CD4-positive, alpha-beta T cell treated with Interleukin-1 beta for 1 hour (primary cell): ENCODE measurements at regions not wholly inside any gene's neighbourhood (a gene's known extent, or its start where the extent isn't known, plus 50 kb on each side); places are given as distances from the start of the nearest gene placed in this dataset.
A peak's percentile ranks its signal among the peaks of the same experiment; 100 is the strongest.
"Not testable (repeated sequence)": the region's sequence is repeated elsewhere in the genome, so short reads cannot be mapped to it uniquely, and the experiment has no call there.

Experiments used
- DNase-seq, 2 donors: peaks; one replicate each; pipeline ENCODE4 v3.0.0-alpha.2; 2020 to 2022

DNA sequence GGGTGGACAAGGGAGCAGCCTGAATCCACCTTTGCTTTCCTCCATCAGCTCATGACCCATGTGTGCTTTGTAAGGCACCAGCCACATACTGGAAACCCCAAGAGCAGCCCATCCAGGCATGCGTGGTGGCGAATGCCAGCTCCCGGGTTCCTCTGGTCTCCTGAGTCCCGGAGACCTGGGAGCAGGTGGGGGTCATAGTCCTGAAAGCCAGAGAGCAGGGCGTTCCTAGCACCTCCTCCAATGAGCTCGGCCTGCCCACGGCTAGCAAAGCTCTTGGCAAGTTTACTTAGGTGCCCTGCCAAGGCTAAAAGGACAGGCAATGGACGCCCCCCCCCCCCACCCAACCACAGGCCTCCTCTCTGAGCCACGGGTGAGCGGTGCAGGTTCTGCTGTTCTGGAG, 3960.2 kb upstream of the TPTE start:
- not testable (repeated sequence) for DNase-seq

DNA sequence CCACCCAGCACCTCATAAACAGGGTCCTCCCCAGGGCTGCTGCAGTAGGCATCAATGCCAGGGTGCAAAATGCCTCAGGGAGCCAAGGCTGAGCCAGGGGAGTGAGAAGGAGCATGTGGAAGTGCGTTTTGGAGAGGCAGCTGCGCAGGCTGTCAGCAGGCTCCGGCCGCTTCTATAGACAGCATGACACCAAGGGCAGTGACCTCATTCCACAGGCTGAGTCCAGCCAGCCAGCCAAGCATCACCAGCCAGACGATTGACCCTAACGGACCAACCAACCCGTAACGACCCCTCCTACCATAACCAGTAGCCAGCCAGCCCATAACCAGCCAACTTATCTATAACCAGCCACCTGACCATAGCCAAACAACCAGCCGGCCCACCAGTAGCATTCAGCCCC, 3959.8 kb upstream of the TPTE start:
- not testable (repeated sequence) for DNase-seq

DNA sequence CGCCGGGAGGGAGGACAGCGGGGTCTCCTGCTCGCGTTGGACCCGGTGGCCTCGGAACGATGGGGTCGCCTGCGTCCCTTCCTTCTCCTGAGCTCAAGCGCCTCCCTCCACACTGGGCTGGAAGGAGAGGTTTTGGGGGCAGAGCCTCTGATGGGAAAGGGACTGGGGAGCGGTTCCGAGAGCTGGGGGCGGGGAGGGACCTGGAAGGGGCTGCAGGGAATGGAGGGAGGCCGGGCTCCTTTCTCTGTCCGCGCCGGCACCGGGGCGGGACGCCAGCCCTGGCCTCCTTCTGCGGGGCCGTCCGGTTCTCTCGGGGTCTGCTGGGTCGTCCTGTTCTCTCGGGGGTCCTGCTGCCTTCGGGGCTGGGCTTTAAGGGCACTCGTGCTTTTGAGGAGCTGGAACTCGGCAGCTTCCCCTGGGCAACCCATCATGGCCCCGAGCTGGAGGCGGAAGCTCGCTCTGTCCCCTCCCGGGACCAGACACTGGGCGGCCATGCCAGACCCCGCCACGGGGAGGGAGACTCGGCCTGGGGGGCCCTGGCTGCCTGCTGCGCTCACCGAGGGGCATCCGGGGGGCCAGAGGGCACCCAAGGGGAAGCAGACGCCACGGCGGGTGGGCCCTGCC, 3956.7 kb upstream of the TPTE start:
- DNase-seq: not testable (repeated sequence)

DNA sequence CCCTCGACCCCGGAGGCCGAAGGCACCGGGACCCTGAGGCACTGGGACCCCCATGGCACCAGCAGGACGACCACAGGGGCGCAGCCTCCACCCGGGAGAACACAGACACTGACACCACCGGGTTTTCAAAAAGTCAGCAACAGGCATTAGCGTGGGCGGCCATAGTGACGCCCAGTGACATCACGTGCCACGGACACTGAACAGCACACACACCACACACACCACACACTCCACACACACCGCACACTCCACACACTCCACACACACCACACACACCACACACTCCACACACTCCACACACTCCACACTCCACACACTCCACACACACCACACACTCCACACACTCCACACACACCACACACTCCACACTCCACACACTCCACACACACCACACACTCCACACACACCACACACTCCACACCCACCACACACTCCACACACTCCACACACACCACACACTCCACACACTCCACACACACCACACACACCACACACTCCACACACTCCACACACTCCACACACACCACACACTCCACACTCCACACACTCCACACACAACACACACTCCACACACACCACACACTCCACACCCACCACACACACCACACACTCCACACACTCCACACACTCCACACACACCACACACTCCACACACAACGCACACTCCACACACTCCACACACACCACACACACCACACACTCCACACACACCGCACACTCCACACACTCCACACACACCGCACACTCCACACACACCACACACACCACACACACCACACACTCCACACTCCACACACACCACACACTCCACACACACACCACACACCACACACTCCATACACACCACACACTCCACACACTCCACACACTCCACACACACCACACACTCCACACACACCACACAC, 3955.9 kb upstream of the TPTE start:
- DNase-seq: peak; percentile 56 to 67

DNA sequence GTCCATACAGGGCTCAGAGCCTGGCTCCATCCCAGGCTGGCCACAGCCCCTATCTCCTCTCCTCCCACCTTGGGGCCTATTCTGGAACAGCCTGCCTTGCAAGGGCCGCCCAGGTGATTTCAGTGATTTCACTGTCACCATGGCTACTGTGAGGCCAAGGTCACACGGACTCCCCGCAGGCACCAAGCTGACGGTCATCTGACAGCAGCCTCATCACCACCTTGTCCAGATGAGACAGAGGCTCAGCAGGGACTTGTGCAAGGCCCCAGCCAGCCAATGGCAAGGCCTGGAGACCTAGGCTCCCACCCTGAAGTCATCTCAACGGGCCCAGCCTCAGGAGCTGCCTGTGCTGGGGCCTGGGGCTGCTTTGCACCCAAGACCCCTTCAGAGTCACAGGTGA, 3953.8 kb upstream of the TPTE start:
- not testable (repeated sequence) for DNase-seq

DNA sequence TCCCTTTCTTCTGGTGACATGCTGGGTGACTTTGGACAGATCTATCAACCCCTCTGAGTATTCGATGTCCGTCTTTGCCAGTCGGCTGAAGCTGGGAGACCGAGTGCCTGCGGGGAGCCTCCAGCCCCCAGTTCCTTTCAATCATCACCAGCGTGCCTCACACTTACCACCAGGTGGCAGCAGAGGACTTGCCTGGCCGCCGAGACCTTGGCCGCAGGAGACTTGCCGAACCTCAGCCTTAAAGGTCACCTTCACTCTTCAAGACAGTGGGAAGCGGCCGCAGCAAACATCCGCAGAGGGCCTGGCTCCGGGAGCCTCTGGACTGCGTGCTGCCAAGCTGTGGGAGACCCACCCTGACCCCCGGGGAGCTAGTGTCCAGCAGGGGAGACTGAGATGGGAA, 3952.2 kb upstream of the TPTE start:
- not testable (repeated sequence) for DNase-seq

DNA sequence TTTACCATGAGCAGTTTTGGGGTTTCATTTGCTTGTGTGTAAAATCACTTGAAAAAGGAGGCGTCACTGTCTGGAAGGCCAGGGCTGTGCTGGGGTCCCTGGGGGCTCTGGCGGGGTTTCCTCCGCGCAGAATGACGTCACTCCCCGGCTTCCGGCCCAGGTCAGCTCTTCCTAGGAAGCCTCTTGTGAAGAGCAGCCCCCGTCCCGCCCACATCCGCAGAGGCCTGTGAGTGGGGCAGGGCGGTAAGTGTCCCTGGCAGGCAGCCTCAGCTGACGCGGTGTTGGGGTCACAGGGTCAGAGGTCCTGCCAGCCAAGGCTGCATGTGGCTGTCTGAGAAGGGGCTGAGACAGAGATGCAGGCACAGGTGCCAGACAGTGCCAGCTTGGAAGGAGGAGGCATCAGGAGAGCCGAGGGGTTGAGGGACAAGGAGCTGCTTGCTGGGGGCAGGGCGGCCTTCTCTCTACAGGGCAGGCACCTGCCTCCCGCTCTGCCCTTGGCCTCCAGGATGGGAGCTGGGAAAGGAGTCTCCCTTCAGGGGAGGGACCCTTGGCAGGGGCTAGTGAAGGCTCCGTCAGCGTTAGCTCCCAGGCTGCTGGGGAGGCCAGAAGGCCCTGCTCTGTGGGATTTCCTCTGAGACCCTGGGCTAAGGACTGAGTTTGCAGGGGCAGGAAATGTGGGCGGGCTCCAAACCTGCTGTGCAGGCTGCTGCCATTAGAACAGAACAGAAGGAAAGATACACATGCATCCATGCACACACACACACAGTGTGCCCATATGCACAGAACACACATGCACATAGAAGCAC, 3951.6 kb upstream of the TPTE start:
- not testable (repeated sequence) for DNase-seq

DNA sequence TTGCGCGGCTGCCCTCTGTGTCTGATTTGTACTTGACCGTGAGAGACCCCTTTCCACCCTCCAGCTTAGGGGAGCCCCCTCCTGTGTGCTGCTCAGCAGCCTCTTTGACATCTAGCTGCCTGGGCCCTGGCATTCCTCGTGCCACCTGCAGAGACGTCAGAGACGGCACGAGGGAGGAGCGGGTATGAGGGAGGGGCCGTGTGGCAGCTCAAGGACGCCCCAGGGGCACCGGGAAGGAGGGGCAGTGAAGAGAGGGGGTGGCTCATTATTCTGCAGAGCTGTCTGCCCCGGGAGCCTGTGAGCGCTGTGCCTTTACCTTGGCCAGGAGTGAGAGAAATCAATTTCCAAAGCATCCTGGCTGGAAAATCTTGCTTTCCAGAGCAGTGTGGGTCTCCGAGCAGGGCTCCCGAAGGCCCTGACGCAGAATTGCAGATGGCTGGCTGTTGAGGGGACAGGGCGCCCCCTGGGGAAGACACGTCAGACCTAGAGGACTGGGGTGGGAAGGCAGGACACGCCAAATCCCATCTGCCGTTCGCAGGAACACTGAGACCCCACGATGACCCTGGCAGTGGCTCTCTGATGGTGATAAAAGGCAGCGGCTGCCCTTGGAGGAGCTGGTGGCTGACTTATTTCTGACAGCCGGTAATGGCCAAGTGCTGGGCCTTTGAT, 3950.5 kb upstream of the TPTE start:
- DNase-seq: not testable (repeated sequence)

DNA sequence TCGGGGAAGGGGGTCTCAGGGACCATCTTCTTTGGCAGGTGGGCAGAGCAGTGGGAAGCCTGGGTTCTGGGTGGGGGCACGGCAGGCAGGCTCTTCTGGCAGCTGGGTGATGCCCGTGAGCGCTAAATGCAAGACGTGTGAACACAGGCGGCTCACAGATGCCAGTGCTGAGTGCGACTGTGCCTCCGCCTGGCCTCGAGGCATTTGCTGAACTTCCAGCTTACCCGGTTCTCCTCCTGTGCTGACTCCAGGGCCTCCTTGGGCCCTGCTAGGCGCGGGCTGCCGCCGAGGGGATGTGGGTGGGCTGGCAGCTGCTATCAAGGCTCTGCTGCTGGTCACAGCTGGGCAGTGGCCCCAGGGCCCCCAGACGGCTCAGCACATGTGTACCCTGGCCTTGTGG, 3947.8 kb upstream of the TPTE start:
- not testable (repeated sequence) for DNase-seq

DNA sequence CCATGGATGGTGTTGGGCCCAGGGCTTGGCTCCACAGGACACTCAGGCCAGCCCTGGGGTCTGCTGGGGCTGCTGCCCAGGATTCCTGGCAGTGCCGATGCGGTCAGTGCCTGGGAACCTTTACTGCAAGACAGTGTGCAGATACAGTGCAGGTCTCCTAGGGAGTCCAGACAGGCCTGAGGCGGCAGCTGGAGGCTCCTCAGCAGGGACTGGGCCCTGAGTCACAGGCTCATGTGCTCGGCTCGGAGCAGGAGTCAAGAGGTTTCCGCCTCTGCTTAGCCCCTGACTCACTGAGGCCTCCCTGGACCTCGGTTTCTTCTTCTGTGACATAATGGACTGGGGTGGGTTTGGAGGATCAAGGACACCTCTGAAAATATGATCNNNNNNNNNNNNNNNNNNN, 3941.6 kb upstream of the TPTE start:
- not testable (repeated sequence) for DNase-seq
